SK-N-SH (cell line): ENCODE measurements at regions not wholly inside any gene's neighbourhood (a gene's known extent, or its start where the extent isn't known, plus 50 kb on each side); places are given as distances from the start of the nearest gene placed in this dataset.
A peak's percentile ranks its signal among the peaks of the same experiment; 100 is the strongest.

Experiments used
- CTCF ChIA-PET: fragments of 300-600, 350-600 bp; formaldehyde crosslinking; extraction: SDS; loops from one replicate; lab custom pipeline; 2021; lab: Yijun Ruan, JAX
- POLR2A ChIA-PET: fragments of 350-600 bp; sonication (Branson Sonifier 250); formaldehyde crosslinking; extraction: SDS; loops from one replicate; lab custom pipeline; 2020; ENCODE audit warnings: antibody characterized with exemption, inconsistent platforms; lab: Yijun Ruan, JAX
- DNase-seq: peaks from one replicate; pipeline ENCODE4 v3.0.0; 2012
- H2AFZ ChIP-seq: fragments of 200-600 bp; sonication (generic); 2 replicates; pipeline ENCODE4 v1.8.1; 2016; ENCODE audit warnings: antibody characterized with exemption, mild to moderate bottlenecking, low read depth
- H3F3A ChIP-seq: fragments of 200-600 bp; sonication (generic); replicated peaks from 2 replicates; pipeline ENCODE3; 2016; ENCODE audit warnings: antibody characterized with exemption, mild to moderate bottlenecking; ENCODE audit not compliant: insufficient read depth
- H3K27ac ChIP-seq, 2 experiments: fragments of 200-500 bp in 1 of 2; fragments of 200-600 bp in 1 of 2; sonication (Bioruptor generic) in 1 of 2; sonication (generic), shearing (Covaris generic) in 1 of 2; 2 replicates each; pipeline versions ENCODE4 v1.5.1 to v1.6.1; 2014 to 2016; ENCODE audit warnings: low read depth in 2 of 2, inconsistent platforms in 1 of 2, low read length in 1 of 2, mild to moderate bottlenecking in 1 of 2, mixed read lengths in 1 of 2
- H3K27me3 ChIP-seq: fragments of 200-600 bp; sonication (generic), shearing (Covaris generic); 2 replicates; pipeline ENCODE4 v1.6.1; 2016; ENCODE audit warnings: mixed run types; ENCODE audit not compliant: insufficient read depth
- H3K36me3 ChIP-seq, 2 experiments: fragments of 200-500 bp in 1 of 2; fragments of 200-600 bp in 1 of 2; sonication (Bioruptor generic) in 1 of 2; sonication (generic) in 1 of 2; replicated peaks in 1 of 2; 2 replicates each; pipeline versions ENCODE3 to v1.5.1; 2014 to 2016; ENCODE audit warnings: low read length in 1 of 2, mild to moderate bottlenecking in 1 of 2; ENCODE audit not compliant: insufficient read depth in 2 of 2, control insufficient read depth in 1 of 2
- H3K4me1 ChIP-seq, 2 experiments: fragments of 200-500 bp in 1 of 2; fragments of 200-600 bp in 1 of 2; sonication (Bioruptor generic) in 1 of 2; sonication (generic), shearing (Covaris generic) in 1 of 2; 2 replicates each; pipeline versions ENCODE4 v1.5.1 to v1.6.1; 2014 to 2016; ENCODE audit warnings: low read depth in 1 of 2, low read length in 1 of 2, mixed run types in 1 of 2; ENCODE audit not compliant: insufficient read depth in 2 of 2, control insufficient read depth in 1 of 2
- H3K4me2 ChIP-seq: fragments of 200-600 bp; sonication (generic), shearing (Covaris generic); 2 replicates; pipeline ENCODE4 v1.6.1; 2017; ENCODE audit warnings: mixed run types
- H3K4me3 ChIP-seq, 2 experiments: fragments of 200-500 bp in 1 of 2; fragments of 200-600 bp in 1 of 2; sonication (Bioruptor generic) in 1 of 2; sonication (generic), shearing (Covaris generic) in 1 of 2; 2 replicates each; pipeline versions ENCODE4 v1.5.1 to v1.8.1; 2014 to 2016; ENCODE audit warnings: low read depth in 2 of 2, inconsistent platforms in 1 of 2, low read length in 1 of 2, mild to moderate bottlenecking in 1 of 2, mixed read lengths in 1 of 2, moderate library complexity in 1 of 2
- H3K79me2 ChIP-seq: fragments of 200-600 bp; sonication (generic); 2 replicates; pipeline ENCODE4 v1.8.1; 2017; ENCODE audit warnings: mild to moderate bottlenecking; ENCODE audit not compliant: insufficient read depth
- H3K9ac ChIP-seq: fragments of 200-600 bp; sonication (generic); 2 replicates; pipeline ENCODE4 v1.6.1; 2017; ENCODE audit warnings: mixed run types
- H3K9me2 ChIP-seq: fragments of 200-600 bp; sonication (generic); 2 replicates; pipeline ENCODE4 v1.6.1; 2017; ENCODE audit warnings: mixed run types
- H3K9me3 ChIP-seq: fragments of 200-600 bp; sonication (generic); 2 replicates; pipeline ENCODE4 v1.6.1; 2017; ENCODE audit warnings: mixed run types, mild to moderate bottlenecking, moderate library complexity
- H4K20me1 ChIP-seq: fragments of 200-600 bp; sonication (generic); 2 replicates; pipeline ENCODE4 v1.6.1; 2017; ENCODE audit warnings: mild to moderate bottlenecking, mixed run types; ENCODE audit not compliant: insufficient read depth
- ELF1 ChIP-seq: IDR thresholded peaks from 2 replicates; pipeline ENCODE4 v1.4.0; 2012
- EP300 ChIP-seq, 2 experiments: IDR thresholded peaks; 2 replicates each; pipeline versions ENCODE4 v1.4.0 to v1.6.1; 2012; ENCODE audit warnings: borderline replicate concordance in 1 of 2, low read depth in 1 of 2, low read length in 1 of 2
- EZH2phosphoT487 ChIP-seq: fragments of 200-600 bp; sonication (generic); IDR thresholded peaks from 2 replicates; pipeline ENCODE4 v1.6.1; 2017; ENCODE audit warnings: low read depth, mixed run types, mild to moderate bottlenecking, antibody characterized with exemption, moderate library complexity, borderline replicate concordance
- FOSL2 ChIP-seq: IDR thresholded peaks from 2 replicates; pipeline ENCODE4 v1.4.0; 2012; ENCODE audit warnings: low read depth, mild to moderate bottlenecking, moderate library complexity, borderline replicate concordance
- FOXJ3 ChIP-seq: sonication (generic); formaldehyde crosslinking; IDR thresholded peaks from 2 replicates; pipeline ENCODE4 v1.5.1; 2020; ENCODE audit warnings: mild to moderate bottlenecking, missing genetic modification reagents
- JUND ChIP-seq: IDR thresholded peaks from 2 replicates; pipeline ENCODE4 v1.4.0; 2012
- MEF2A ChIP-seq: IDR thresholded peaks from 2 replicates; pipeline ENCODE4 v1.4.0; 2012; ENCODE audit warnings: low read depth, borderline replicate concordance
- MXI1 ChIP-seq: IDR thresholded peaks from 2 replicates; pipeline ENCODE4 v1.6.1; 2012; ENCODE audit warnings: mild to moderate bottlenecking, low read depth, low read length, improper control_type of control experiment
- NFIC ChIP-seq: IDR thresholded peaks from 2 replicates; pipeline ENCODE4 v1.4.0; 2012; ENCODE audit warnings: borderline replicate concordance
- NRF1 ChIP-seq: IDR thresholded peaks from 2 replicates; pipeline ENCODE4 v1.6.1; 2012; ENCODE audit warnings: low read depth, mild to moderate bottlenecking, low read length
- RAD21 ChIP-seq: IDR thresholded peaks from 2 replicates; pipeline ENCODE4 v1.6.1; 2012; ENCODE audit warnings: mild to moderate bottlenecking, low read length
- SMC3 ChIP-seq: IDR thresholded peaks from 2 replicates; pipeline ENCODE4 v1.6.1; 2012; ENCODE audit warnings: low read depth, low read length, improper control_type of control experiment
- TAF1 ChIP-seq: IDR thresholded peaks from 2 replicates; pipeline ENCODE4 v1.6.1; 2012; ENCODE audit warnings: low read depth, mild to moderate bottlenecking, low read length, moderate library complexity, borderline replicate concordance
- TCF12 ChIP-seq: IDR thresholded peaks from 2 replicates; pipeline ENCODE4 v1.4.0; 2012
- WGBS: methylation state at CpG from one replicate; pipeline ENCODE4 v1.1.6; 2017; ENCODE audit warnings: low lambda C conversion rate; 5-methylcytosine and 5-hydroxymethylcytosine counted together
- TF ChIP-seq, protein P1 (sequence below): fragments of 150-350 bp; IDR thresholded peaks from 2 replicates; pipeline ENCODE4 v1.6.1; 2016; ENCODE audit warnings: mild to moderate bottlenecking, low read depth, low read length
- TF ChIP-seq, protein P2 (sequence below): fragments of 200-600 bp; sonication (generic); IDR thresholded peaks from 2 replicates; pipeline ENCODE4 v1.6.1; 2017; ENCODE audit warnings: antibody characterized with exemption, mild to moderate bottlenecking, moderate library complexity
- TF ChIP-seq, protein P3 (sequence below): IDR thresholded peaks from 2 replicates; pipeline ENCODE4 v1.4.0; 2012; ENCODE audit warnings: low read depth
- TF ChIP-seq, protein P4 (sequence below): IDR thresholded peaks from 2 replicates; pipeline ENCODE4 v1.6.1; 2012; ENCODE audit warnings: mild to moderate bottlenecking, low read depth, low read length, moderate library complexity

DNA sequence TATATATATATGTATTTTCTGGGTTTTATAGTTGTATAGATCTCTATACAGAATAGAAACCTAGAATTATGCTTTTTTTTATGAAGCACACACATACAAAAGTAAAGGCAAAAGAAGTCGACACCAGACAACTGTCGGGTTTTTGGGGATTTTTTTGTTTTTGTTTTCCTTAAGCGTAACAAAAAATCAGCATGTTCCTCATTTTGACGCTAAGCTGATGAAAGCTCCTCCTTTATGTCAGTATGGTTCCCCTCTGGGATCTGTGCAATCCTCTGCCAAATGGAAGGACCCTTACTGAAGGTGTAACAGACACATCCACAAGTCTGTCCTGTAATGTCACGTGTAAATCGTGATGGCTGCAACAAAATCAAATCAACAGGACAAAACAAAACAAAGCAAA, 226.2 kb downstream of the RHOU start:
- H3K9ac ChIP-seq = no peak overlapping the region
- TF ChIP-seq JUND = no peak
- no peak for TF ChIP-seq ELF1
- TF ChIP-seq RAD21 = no peak
- TF ChIP-seq, protein P1, sequence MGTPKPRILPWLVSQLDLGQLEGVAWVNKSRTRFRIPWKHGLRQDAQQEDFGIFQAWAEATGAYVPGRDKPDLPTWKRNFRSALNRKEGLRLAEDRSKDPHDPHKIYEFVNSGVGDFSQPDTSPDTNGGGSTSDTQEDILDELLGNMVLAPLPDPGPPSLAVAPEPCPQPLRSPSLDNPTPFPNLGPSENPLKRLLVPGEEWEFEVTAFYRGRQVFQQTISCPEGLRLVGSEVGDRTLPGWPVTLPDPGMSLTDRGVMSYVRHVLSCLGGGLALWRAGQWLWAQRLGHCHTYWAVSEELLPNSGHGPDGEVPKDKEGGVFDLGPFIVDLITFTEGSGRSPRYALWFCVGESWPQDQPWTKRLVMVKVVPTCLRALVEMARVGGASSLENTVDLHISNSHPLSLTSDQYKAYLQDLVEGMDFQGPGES = no peak
- TF ChIP-seq TAF1 = no peak
- TF ChIP-seq NFIC = no peak
- TF ChIP-seq, protein P2, sequence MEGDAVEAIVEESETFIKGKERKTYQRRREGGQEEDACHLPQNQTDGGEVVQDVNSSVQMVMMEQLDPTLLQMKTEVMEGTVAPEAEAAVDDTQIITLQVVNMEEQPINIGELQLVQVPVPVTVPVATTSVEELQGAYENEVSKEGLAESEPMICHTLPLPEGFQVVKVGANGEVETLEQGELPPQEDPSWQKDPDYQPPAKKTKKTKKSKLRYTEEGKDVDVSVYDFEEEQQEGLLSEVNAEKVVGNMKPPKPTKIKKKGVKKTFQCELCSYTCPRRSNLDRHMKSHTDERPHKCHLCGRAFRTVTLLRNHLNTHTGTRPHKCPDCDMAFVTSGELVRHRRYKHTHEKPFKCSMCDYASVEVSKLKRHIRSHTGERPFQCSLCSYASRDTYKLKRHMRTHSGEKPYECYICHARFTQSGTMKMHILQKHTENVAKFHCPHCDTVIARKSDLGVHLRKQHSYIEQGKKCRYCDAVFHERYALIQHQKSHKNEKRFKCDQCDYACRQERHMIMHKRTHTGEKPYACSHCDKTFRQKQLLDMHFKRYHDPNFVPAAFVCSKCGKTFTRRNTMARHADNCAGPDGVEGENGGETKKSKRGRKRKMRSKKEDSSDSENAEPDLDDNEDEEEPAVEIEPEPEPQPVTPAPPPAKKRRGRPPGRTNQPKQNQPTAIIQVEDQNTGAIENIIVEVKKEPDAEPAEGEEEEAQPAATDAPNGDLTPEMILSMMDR = no peak
- TF ChIP-seq MXI1 = no peak
- TF ChIP-seq EZH2phosphoT487 = no peak
- TF ChIP-seq MEF2A = no peak
- no peak for TF ChIP-seq SMC3
- TF ChIP-seq EP300 (IDR thresholded peaks at IDR 0.05; ENCODE audit: borderline replicate concordance in 1 of 2, low read depth in 1 of 2, low read length in 1 of 2) = no peak
- no peak for TF ChIP-seq TCF12
- TF ChIP-seq, protein P3, sequence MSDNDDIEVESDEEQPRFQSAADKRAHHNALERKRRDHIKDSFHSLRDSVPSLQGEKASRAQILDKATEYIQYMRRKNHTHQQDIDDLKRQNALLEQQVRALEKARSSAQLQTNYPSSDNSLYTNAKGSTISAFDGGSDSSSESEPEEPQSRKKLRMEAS = no peak
- no peak for TF ChIP-seq FOXJ3 (CRISPR knock-in tag)
- H3K4me3 ChIP-seq = no peak overlapping the region
- CTCF ChIA-PET = no interaction called here
- POLR2A ChIA-PET = no interaction called here
- H3F3A ChIP-seq = peaks cover 7% of the 10 kb centered on the region
- H3K27ac ChIP-seq = no peak overlapping the region
- no peak for DNase-seq
- H3K79me2 ChIP-seq = no peaks in the 10 kb centered on the region
- no peaks in the 10 kb centered on the region for H3K36me3 ChIP-seq
- H3K9me2 ChIP-seq = no peaks in the 10 kb centered on the region
- no peaks in the 10 kb centered on the region for H3K9me3 ChIP-seq
- H3K27me3 ChIP-seq = no peaks in the 10 kb centered on the region
- no peak overlapping the region for H3K4me2 ChIP-seq
- peaks cover 5% of the 10 kb centered on the region in 2 experiments; a peak in 2 of 4 replicates for H3K4me1 ChIP-seq
- H2AFZ ChIP-seq = no peak overlapping the region
- no peaks in the 10 kb centered on the region for H4K20me1 ChIP-seq
- 92% methylated on average over 6 of the region's 6 CpGs for WGBS

DNA sequence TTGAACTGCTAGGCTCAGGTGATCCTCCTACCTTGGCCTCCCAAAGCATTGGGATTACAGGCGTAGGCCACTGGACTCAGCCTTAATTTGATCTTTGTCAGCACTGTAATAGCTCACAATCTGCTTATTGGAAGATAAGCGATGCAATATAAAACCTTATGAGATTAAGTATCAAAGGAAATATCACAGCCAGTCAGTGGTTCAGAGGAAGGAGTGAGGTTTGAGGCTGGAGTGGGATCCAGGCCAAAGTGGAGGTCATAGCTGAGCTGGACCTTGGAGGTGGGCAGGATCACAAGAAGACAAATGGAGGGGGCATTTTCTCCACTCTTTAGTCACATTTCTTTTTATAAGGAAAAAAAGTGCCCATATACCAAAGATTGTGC, 228.5 kb downstream of the RHOU start:
- H3K27me3 ChIP-seq = no peaks in the 10 kb centered on the region
- H3K4me3 ChIP-seq = no peak overlapping the region
- peak overlapping the region; percentile 19 to 28; a peak in 3 of 4 replicates for H3K27ac ChIP-seq
- DNase-seq = no peak
- CTCF ChIA-PET = interaction anchor here (0.7 to 0.9 kb wide), 3 partner anchors 11 to 299 kb away, joined by 3 to 5 read pairs (median 3); no protein-coding TSS in a partner anchor
- no peaks in the 10 kb centered on the region for H3K9me2 ChIP-seq
- peaks cover 7% of the 10 kb centered on the region for H3F3A ChIP-seq
- peak overlapping the region; percentile 66; the same call in 1 of the 2 replicates for H2AFZ ChIP-seq
- no peak overlapping the region; the same call in 1 of the 2 replicates for H3K9ac ChIP-seq
- no peaks in the 10 kb centered on the region for H3K9me3 ChIP-seq
- POLR2A ChIA-PET = no interaction called here
- no peaks in the 10 kb centered on the region for H3K79me2 ChIP-seq
- no peak for TF ChIP-seq NRF1
- 0 out of 2 replicates have a peak, but pooled peaks have one; percentile 6 for TF ChIP-seq FOSL2
- TF ChIP-seq, protein P4, sequence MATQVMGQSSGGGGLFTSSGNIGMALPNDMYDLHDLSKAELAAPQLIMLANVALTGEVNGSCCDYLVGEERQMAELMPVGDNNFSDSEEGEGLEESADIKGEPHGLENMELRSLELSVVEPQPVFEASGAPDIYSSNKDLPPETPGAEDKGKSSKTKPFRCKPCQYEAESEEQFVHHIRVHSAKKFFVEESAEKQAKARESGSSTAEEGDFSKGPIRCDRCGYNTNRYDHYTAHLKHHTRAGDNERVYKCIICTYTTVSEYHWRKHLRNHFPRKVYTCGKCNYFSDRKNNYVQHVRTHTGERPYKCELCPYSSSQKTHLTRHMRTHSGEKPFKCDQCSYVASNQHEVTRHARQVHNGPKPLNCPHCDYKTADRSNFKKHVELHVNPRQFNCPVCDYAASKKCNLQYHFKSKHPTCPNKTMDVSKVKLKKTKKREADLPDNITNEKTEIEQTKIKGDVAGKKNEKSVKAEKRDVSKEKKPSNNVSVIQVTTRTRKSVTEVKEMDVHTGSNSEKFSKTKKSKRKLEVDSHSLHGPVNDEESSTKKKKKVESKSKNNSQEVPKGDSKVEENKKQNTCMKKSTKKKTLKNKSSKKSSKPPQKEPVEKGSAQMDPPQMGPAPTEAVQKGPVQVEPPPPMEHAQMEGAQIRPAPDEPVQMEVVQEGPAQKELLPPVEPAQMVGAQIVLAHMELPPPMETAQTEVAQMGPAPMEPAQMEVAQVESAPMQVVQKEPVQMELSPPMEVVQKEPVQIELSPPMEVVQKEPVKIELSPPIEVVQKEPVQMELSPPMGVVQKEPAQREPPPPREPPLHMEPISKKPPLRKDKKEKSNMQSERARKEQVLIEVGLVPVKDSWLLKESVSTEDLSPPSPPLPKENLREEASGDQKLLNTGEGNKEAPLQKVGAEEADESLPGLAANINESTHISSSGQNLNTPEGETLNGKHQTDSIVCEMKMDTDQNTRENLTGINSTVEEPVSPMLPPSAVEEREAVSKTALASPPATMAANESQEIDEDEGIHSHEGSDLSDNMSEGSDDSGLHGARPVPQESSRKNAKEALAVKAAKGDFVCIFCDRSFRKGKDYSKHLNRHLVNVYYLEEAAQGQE = no peak
- TF ChIP-seq NFIC = peak; percentile 23; the same call in 1 of the 2 replicates
- TF ChIP-seq RAD21 = no peak
- TF ChIP-seq JUND = no peak
- peak overlapping the region; percentile 15; the same call in 1 of the 2 replicates for H3K4me2 ChIP-seq
- H4K20me1 ChIP-seq = no peaks in the 10 kb centered on the region
- no peaks in the 10 kb centered on the region for H3K36me3 ChIP-seq
- H3K4me1 ChIP-seq = peaks cover 0 to 5% of the 10 kb centered on the region in 2 experiments; a peak in 1 of 4 replicates
- WGBS = 49% methylated on average over 2 of the region's 2 CpGs
